ENCODE measurements at regions not wholly inside any gene's neighbourhood (a gene's known extent, or its start where the extent isn't known, plus 50 kb on each side); places are given as distances from the start of the nearest gene placed in this dataset.

- Histone ChIP-seq H3K4ac (replicated peaks; ENCODE audit: insufficient read length, low read depth, low read length) (no peak overlapping the region), H3K9me3 (ENCODE audit: insufficient read depth in 2 of 2, low read depth in 1 of 2, low read length in 1 of 2) (0 out of 4 replicates have a peak, but pooled peaks cover 0 to 3% of the 10 kb centered on the region in 2 experiments), H4K8ac (ENCODE audit: extremely low read depth, insufficient read depth, low read length) (no peak overlapping the region), H2AK5ac (ENCODE audit: low read depth, low read length) (no peak overlapping the region), H4K91ac (replicated peaks; ENCODE audit: insufficient read length, low read length) (no peak overlapping the region), H3K79me2 (ENCODE audit: control insufficient read depth in 1 of 2, insufficient read depth in 2 of 2, low read length in 2 of 2) (no peaks in the 10 kb centered on the region), H3K27me3 (replicated peaks in 1 of 4; ENCODE audit: control insufficient read depth in 3 of 4, extremely low read depth in 1 of 4, insufficient read depth in 3 of 4, low read length in 3 of 4) (no peaks in the 10 kb centered on the region; a peak in 1 of 7 replicates), H3K79me1 (ENCODE audit: low read depth, low read length) (no peaks in the 10 kb centered on the region), H3K36me3 (ENCODE audit: control insufficient read depth in 2 of 4, insufficient read depth in 4 of 4, low read length in 3 of 4) (no peaks in the 10 kb centered on the region), H3K4me1 (replicated peaks in 1 of 4; ENCODE audit: control insufficient read depth in 3 of 4, insufficient read depth in 4 of 4, low read length in 3 of 4) (no peaks in the 10 kb centered on the region), H3K9ac (replicated peaks in 1 of 4; ENCODE audit: extremely low read depth in 1 of 4, low read depth in 3 of 4, low read length in 3 of 4) (no peak overlapping the region), H3K18ac (ENCODE audit: extremely low read depth, low read length) (no peak overlapping the region), H2BK15ac (ENCODE audit: low read length) (no peak overlapping the region), H3K56ac (replicated peaks; ENCODE audit: insufficient read length, low read depth, low read length) (no peak overlapping the region), H4K5ac (ENCODE audit: insufficient read length, low read depth, low read length) (no peak overlapping the region), H2BK5ac (ENCODE audit: low read depth, low read length) (no peak overlapping the region), H3K4me2 (ENCODE audit: insufficient read depth in 1 of 2, low read depth in 2 of 2, low read length in 2 of 2) (no peak overlapping the region), H3K4me3 (ENCODE audit: extremely low read depth in 1 of 4, insufficient read depth in 2 of 4, low read depth in 3 of 4, low read length in 4 of 4) (no peak overlapping the region), H2BK12ac (ENCODE audit: low read depth, low read length) (no peak overlapping the region), H4K20me1 (replicated peaks in 1 of 2; ENCODE audit: control insufficient read depth in 1 of 2, insufficient read depth in 2 of 2, low read length in 2 of 2) (no peaks in the 10 kb centered on the region), H3K27ac (ENCODE audit: low read depth, low read length) (no peak overlapping the region), H3K23me2 (ENCODE audit: low read depth, low read length) (no peaks in the 10 kb centered on the region), H2BK20ac (ENCODE audit: low read length) (no peak overlapping the region), H2AFZ (ENCODE audit: low read length) (no peak overlapping the region), H3K14ac (ENCODE audit: insufficient read length) (no peak overlapping the region), H3K23ac (ENCODE audit: insufficient read length) (no peak overlapping the region), H2BK120ac (replicated peaks; ENCODE audit: low read depth, low read length) (no peak overlapping the region)
- ChIA-PET CTCF (ENCODE audit: partially characterized antibody) (no interaction called here), POLR2A (ENCODE audit: partially characterized antibody) (no interaction called here)
- DNase-seq (ENCODE audit: low read depth in 1 of 2, low spot score in 2 of 2), result no peak
- FAIRE-seq, result no peak
- no peak for TF ChIP-seq NRF1 (IDR thresholded peaks at IDR 0.05; ENCODE audit: low read depth, low read length)
- no peak for TF ChIP-seq CREB1 (IDR thresholded peaks at IDR 0.05)
- TF ChIP-seq YY1 (IDR thresholded peaks at IDR 0.05; ENCODE audit: low read depth, low read length), result no peak
- no peak for TF ChIP-seq SP1 (IDR thresholded peaks at IDR 0.05; ENCODE audit: low read depth, low read length)
- TF ChIP-seq EZH2 (IDR thresholded peaks at IDR 0.05; ENCODE audit: low read depth, low read length, severe bottlenecking), result no peak
- no peak for TF ChIP-seq EP300 (IDR thresholded peaks at IDR 0.05; ENCODE audit: borderline replicate concordance in 1 of 2, low read depth in 2 of 2, low read length in 2 of 2)
- no peak for TF ChIP-seq JUND (IDR thresholded peaks at IDR 0.05; ENCODE audit: low read length)
- no peak for TF ChIP-seq POU5F1 (IDR thresholded peaks at IDR 0.05; ENCODE audit: low read depth, low read length)
- no peak for TF ChIP-seq HDAC6 (IDR thresholded peaks at IDR 0.05; ENCODE audit: low read depth, low read length)
- TF ChIP-seq RAD21 (IDR thresholded peaks at IDR 0.05 in 1 of 2, conservative IDR thresholded peaks at IDR 0.05 in 1 of 2; ENCODE audit: low read depth in 2 of 2, low read length in 2 of 2), result no peak
- TF ChIP-seq GABPA (IDR thresholded peaks at IDR 0.05; ENCODE audit: borderline replicate concordance, insufficient read depth, low read length), result no peak
- no peak for TF ChIP-seq GTF2F1 (IDR thresholded peaks at IDR 0.05; ENCODE audit: borderline replicate concordance, low read depth, low read length)
- TF ChIP-seq PHF8 (conservative IDR thresholded peaks at IDR 0.05; ENCODE audit: low read depth, low read length), result no peak
- no peak for TF ChIP-seq CTBP2 (IDR thresholded peaks at IDR 0.05; ENCODE audit: borderline replicate concordance, insufficient read depth, insufficient read length, low read length)
- TF ChIP-seq CBX5 (IDR thresholded peaks at IDR 0.05; ENCODE audit: low read depth, low read length), result no peak
- TF ChIP-seq BCL11A (IDR thresholded peaks at IDR 0.05; ENCODE audit: low read depth in 2 of 2, low read length in 2 of 2), result no peak
These were observed 163.4 kb downstream of the HHIPL2 start for GRCh38 chr1:222384531-222384930.

All from H1 (cell line).